Gastrocnemius medialis (tissue), 4 donors: ENCODE measurements at regions not wholly inside any gene's neighbourhood (a gene's known extent, or its start where the extent isn't known, plus 50 kb on each side); places are given as distances from the start of the nearest gene placed in this dataset.

Experiments used
- ATAC-seq, 2 donors: fragments of 150-250 bp; one replicate each; pipeline ENCODE4 v1.9.1; 2016
- DNase-seq, 2 donors: peaks; one replicate each; pipeline ENCODE4 v3.0.0-alpha.2; 2019
- H3K27ac ChIP-seq, 4 donors: fragments of 200-600 bp; sonication (generic); 1 replicate in 1 of 4; 2 replicates in 3 of 4; pipeline ENCODE4 v1.5.1; 2016 to 2018; ENCODE audit warnings: mild to moderate bottlenecking in 2 of 4, moderate library complexity in 1 of 4
- H3K27me3 ChIP-seq, 3 donors: fragments of 200-600 bp; sonication (generic) in 2 of 3; 1 replicate in 1 of 3; 2 replicates in 2 of 3; pipeline versions ENCODE4 v1.5.1 to v1.6.0; 2016 to 2019; ENCODE audit warnings: mild to moderate bottlenecking in 1 of 3, moderate library complexity in 1 of 3
- H3K36me3 ChIP-seq, 2 donors: fragments of 200-600 bp; sonication (generic) in 1 of 2; one replicate each; pipeline ENCODE4 v1.5.1; 2017 to 2018
- H3K4me1 ChIP-seq, 2 donors: fragments of 200-600 bp; sonication (generic) in 1 of 2; one replicate each; pipeline ENCODE4 v1.5.1; 2016 to 2017; ENCODE audit warnings: mild to moderate bottlenecking in 2 of 2
- H3K4me3 ChIP-seq, 4 donors: fragments of 200-600 bp; sonication (generic) in 3 of 4; 1 replicate in 1 of 4; 2 replicates in 3 of 4; pipeline ENCODE4 v1.5.1; 2016 to 2019; ENCODE audit warnings: mild to moderate bottlenecking in 2 of 4
- H3K9me3 ChIP-seq, 3 donors: fragments of 200-600 bp; sonication (generic) in 2 of 3; 1 replicate in 1 of 3; 2 replicates in 2 of 3; pipeline ENCODE4 v1.5.1; 2016 to 2019
- CTCF ChIP-seq, 5 experiments: fragments of 450-650 bp in 3 of 5; fragments of 200-600 bp in 2 of 5; sonication (generic) in 2 of 5; IDR thresholded peaks in 4 of 5; conservative IDR thresholded peaks in 1 of 5; 1 replicate in 4 of 5; 2 replicates in 1 of 5; pipeline ENCODE4 v1.5.1; 2016 to 2019; ENCODE audit warnings: antibody characterized with exemption in 5 of 5, mild to moderate bottlenecking in 3 of 5, moderate library complexity in 3 of 5
- POLR2A ChIP-seq, 2 donors: fragments of 450-650 bp; IDR thresholded peaks; one replicate each; pipeline ENCODE4 v1.6.1; 2017; ENCODE audit warnings: antibody characterized with exemption in 2 of 2, mild to moderate bottlenecking in 2 of 2, moderate library complexity in 2 of 2
- in situ Hi-C, 4 donors: fragments of 200-750 bp; cut with MboI; loops; one replicate each; pipeline versions ENCODE4 v1.15.0 to v1.8.0; 2017; ENCODE audit warnings: low sequenced_read_pairs in 4 of 4
- intact Hi-C: fragments of 100-400 bp; cut with DNase I; formaldehyde crosslinking; loops from one replicate; pipeline ENCODE4 v1.15.1; 2023; ENCODE audit warnings: low total_unique reads

- ATAC-seq (no peak), DNase-seq (no peak)
- H3K27ac ChIP-seq, result no peak overlapping the region
- intact Hi-C loops (no loop called here), in situ Hi-C loops (no loop called here)
- TF ChIP-seq POLR2A (IDR thresholded peaks at IDR 0.05) (no peak), CTCF (IDR thresholded peaks at IDR 0.05 in 4 of 5, conservative IDR thresholded peaks at IDR 0.05 in 1 of 5) (no peak)
- no peaks in the 10 kb centered on the region for H3K27me3 ChIP-seq
- no peaks in the 10 kb centered on the region for H3K36me3 ChIP-seq
- no peak overlapping the region for H3K4me3 ChIP-seq
- H3K4me1 ChIP-seq, result peaks cover 0 to 10% of the 10 kb centered on the region in 2 donors
- no peaks in the 10 kb centered on the region for H3K9me3 ChIP-seq
Measured at GRCh38 chr9:13778631-13779030, 499.1 kb upstream of the MPDZ start.

GRCh38 chr9:13770956-13771355 lies 491.5 kb upstream of the MPDZ start:
- Histone ChIP-seq H3K36me3 (no peaks in the 10 kb centered on the region), H3K4me3 (no peak overlapping the region), H3K4me1 (no peaks in the 10 kb centered on the region), H3K27me3 (no peaks in the 10 kb centered on the region), H3K27ac (no peak overlapping the region), H3K9me3 (no peaks in the 10 kb centered on the region)
- no peak for TF ChIP-seq CTCF (IDR thresholded peaks at IDR 0.05 in 4 of 5, conservative IDR thresholded peaks at IDR 0.05 in 1 of 5)
- intact Hi-C loops (no loop called here), in situ Hi-C loops (no loop called here)
- no peak for ATAC-seq
- DNase-seq, result no peak

GRCh38 chr9:13769641-13770040 lies 490.1 kb upstream of the MPDZ start:
- H3K4me1 ChIP-seq, result no peaks in the 10 kb centered on the region
- in situ Hi-C loops, result no loop called here
- H3K36me3 ChIP-seq, result no peaks in the 10 kb centered on the region
- no peak overlapping the region for H3K4me3 ChIP-seq
- ATAC-seq (no peak), DNase-seq (no peak)
- no peaks in the 10 kb centered on the region for H3K27me3 ChIP-seq
- H3K9me3 ChIP-seq, result no peaks in the 10 kb centered on the region
- intact Hi-C loops, result no loop called here
- H3K27ac ChIP-seq, result no peak overlapping the region
- TF ChIP-seq CTCF (IDR thresholded peaks at IDR 0.05 in 4 of 5, conservative IDR thresholded peaks at IDR 0.05 in 1 of 5), result no peak
- no peak for TF ChIP-seq POLR2A (IDR thresholded peaks at IDR 0.05)

- intact Hi-C loops, result no loop called here
- in situ Hi-C loops, result no loop called here
- no peak overlapping the region for H3K4me3 ChIP-seq
- H3K27ac ChIP-seq, result no peak overlapping the region
- ATAC-seq (no peak), DNase-seq (no peak)
- no peaks in the 10 kb centered on the region for H3K4me1 ChIP-seq
- no peak for TF ChIP-seq POLR2A (IDR thresholded peaks at IDR 0.05)
- no peak for TF ChIP-seq CTCF (IDR thresholded peaks at IDR 0.05 in 4 of 5, conservative IDR thresholded peaks at IDR 0.05 in 1 of 5)
- no peaks in the 10 kb centered on the region for H3K27me3 ChIP-seq
- no peaks in the 10 kb centered on the region for H3K36me3 ChIP-seq
- H3K9me3 ChIP-seq, result no peaks in the 10 kb centered on the region
Measured at GRCh38 chr9:13769006-13769405, 489.5 kb upstream of the MPDZ start.

GRCh38 chr9:13762209-13762608 lies 482.7 kb upstream of the MPDZ start:
- DNase-seq (no peak), ATAC-seq (peak; percentile 70 to 78)
- intact Hi-C loops (no loop called here), in situ Hi-C loops (no loop called here)
- no peak overlapping the region for H3K27ac ChIP-seq
- no peak for TF ChIP-seq POLR2A (IDR thresholded peaks at IDR 0.05)
- no peak for TF ChIP-seq CTCF (IDR thresholded peaks at IDR 0.05 in 4 of 5, conservative IDR thresholded peaks at IDR 0.05 in 1 of 5)
- no peaks in the 10 kb centered on the region for H3K4me1 ChIP-seq
- H3K4me3 ChIP-seq, result no peak overlapping the region
- H3K9me3 ChIP-seq, result no peaks in the 10 kb centered on the region
- H3K27me3 ChIP-seq, result no peaks in the 10 kb centered on the region
- H3K36me3 ChIP-seq, result no peaks in the 10 kb centered on the region
